Osteoblast (primary cell): ENCODE measurements at regions not wholly inside any gene's neighbourhood (a gene's known extent, or its start where the extent isn't known, plus 50 kb on each side); places are given as distances from the start of the nearest gene placed in this dataset.

ENCODE experiments used
- DNase-seq: peaks from one replicate; pipeline ENCODE4 v3.0.0; 2011; ENCODE audit warnings: low spot score, mixed read lengths; ENCODE audit not compliant: insufficient read length; ENCODE audit errors: missing footprints
- H2AFZ ChIP-seq: 2 replicates; pipeline ENCODE4 v1.6.0; 2011; ENCODE audit warnings: mild to moderate bottlenecking, low read length
- H3K27ac ChIP-seq: 2 replicates; pipeline ENCODE4 v1.5.1; 2011; ENCODE audit warnings: mild to moderate bottlenecking, low read depth, low read length, moderate library complexity
- H3K27me3 ChIP-seq: 2 replicates; pipeline ENCODE4 v1.6.0; 2012; ENCODE audit warnings: mild to moderate bottlenecking, control low read depth, inconsistent platforms, low read length, moderate library complexity; ENCODE audit not compliant: insufficient read depth
- H3K36me3 ChIP-seq: 2 replicates; pipeline ENCODE4 v1.5.1; 2011; ENCODE audit warnings: mild to moderate bottlenecking, low read length, control low read depth, moderate library complexity; ENCODE audit not compliant: insufficient read depth
- H3K4me1 ChIP-seq: 2 replicates; pipeline ENCODE4 v1.5.1; 2011; ENCODE audit warnings: mild to moderate bottlenecking, low read length, control low read depth, moderate library complexity; ENCODE audit not compliant: insufficient read depth
- H3K4me2 ChIP-seq: 2 replicates; pipeline ENCODE4 v1.6.0; 2011; ENCODE audit warnings: mild to moderate bottlenecking, low read length; ENCODE audit not compliant: insufficient read depth
- H3K4me3 ChIP-seq: fragments of 200-600 bp; sonication (generic); 3 replicates; pipeline ENCODE4 v1.5.1; 2012; ENCODE audit warnings: mild to moderate bottlenecking, low read length, inconsistent platforms; ENCODE audit not compliant: insufficient read depth
- H3K79me2 ChIP-seq: 2 replicates; pipeline ENCODE4 v1.6.0; 2012; ENCODE audit warnings: mild to moderate bottlenecking, low read length, control low read depth, inconsistent platforms; ENCODE audit not compliant: insufficient read depth
- H3K9me3 ChIP-seq: 2 replicates; pipeline ENCODE4 v1.5.1; 2011; ENCODE audit warnings: low read depth, low read length, control low read depth
- H4K20me1 ChIP-seq: 2 replicates; pipeline ENCODE4 v1.6.0; 2012; ENCODE audit warnings: mild to moderate bottlenecking, low read length, control low read depth; ENCODE audit not compliant: insufficient read depth
- TF ChIP-seq, protein P1 (sequence below): IDR thresholded peaks from 2 replicates; pipeline ENCODE4 v1.5.1; 2011; ENCODE audit warnings: mild to moderate bottlenecking, low read depth, low read length, moderate library complexity; ENCODE audit errors: extremely low read depth

GRCh38 chr2:145079641-145080040, 559.7 kb upstream of the ZEB2 start:
- no peaks in the 10 kb centered on the region for H3K27me3 ChIP-seq
- TF ChIP-seq, protein P1, sequence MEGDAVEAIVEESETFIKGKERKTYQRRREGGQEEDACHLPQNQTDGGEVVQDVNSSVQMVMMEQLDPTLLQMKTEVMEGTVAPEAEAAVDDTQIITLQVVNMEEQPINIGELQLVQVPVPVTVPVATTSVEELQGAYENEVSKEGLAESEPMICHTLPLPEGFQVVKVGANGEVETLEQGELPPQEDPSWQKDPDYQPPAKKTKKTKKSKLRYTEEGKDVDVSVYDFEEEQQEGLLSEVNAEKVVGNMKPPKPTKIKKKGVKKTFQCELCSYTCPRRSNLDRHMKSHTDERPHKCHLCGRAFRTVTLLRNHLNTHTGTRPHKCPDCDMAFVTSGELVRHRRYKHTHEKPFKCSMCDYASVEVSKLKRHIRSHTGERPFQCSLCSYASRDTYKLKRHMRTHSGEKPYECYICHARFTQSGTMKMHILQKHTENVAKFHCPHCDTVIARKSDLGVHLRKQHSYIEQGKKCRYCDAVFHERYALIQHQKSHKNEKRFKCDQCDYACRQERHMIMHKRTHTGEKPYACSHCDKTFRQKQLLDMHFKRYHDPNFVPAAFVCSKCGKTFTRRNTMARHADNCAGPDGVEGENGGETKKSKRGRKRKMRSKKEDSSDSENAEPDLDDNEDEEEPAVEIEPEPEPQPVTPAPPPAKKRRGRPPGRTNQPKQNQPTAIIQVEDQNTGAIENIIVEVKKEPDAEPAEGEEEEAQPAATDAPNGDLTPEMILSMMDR: no peak
- no peaks in the 10 kb centered on the region for H3K36me3 ChIP-seq
- no peak overlapping the region for H3K4me2 ChIP-seq
- H3K4me1 ChIP-seq: no peaks in the 10 kb centered on the region
- no peaks in the 10 kb centered on the region for H4K20me1 ChIP-seq
- DNase-seq: no peak
- H3K9me3 ChIP-seq: no peaks in the 10 kb centered on the region
- no peak overlapping the region for H2AFZ ChIP-seq
- H3K79me2 ChIP-seq: no peaks in the 10 kb centered on the region
- no peak overlapping the region for H3K27ac ChIP-seq
- H3K4me3 ChIP-seq: no peak overlapping the region

DNA sequence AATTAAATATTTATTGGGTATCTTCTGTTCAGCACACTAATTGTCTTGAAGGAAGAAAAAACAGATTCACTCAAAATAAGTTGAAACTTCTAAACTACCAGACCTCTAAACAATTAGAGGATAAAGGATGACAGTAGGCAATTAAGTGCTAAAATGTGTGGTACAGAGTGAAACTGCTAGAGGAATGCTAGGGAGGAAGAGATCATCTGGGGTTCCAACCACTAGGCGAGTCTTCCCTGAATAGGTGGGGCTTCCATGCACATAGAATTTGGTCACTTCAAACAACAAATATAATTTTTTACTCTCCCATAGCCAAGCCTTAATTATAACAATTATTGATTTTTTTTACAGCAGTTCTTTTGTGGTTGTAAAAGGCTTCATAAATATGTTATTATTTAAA, 559.0 kb upstream of the ZEB2 start:
- H3K9me3 ChIP-seq: no peaks in the 10 kb centered on the region
- H3K4me3 ChIP-seq: no peak overlapping the region
- H2AFZ ChIP-seq: no peak overlapping the region
- no peaks in the 10 kb centered on the region for H3K4me1 ChIP-seq
- no peaks in the 10 kb centered on the region for H4K20me1 ChIP-seq
- H3K27ac ChIP-seq: no peak overlapping the region
- H3K36me3 ChIP-seq: no peaks in the 10 kb centered on the region
- no peaks in the 10 kb centered on the region for H3K79me2 ChIP-seq
- H3K27me3 ChIP-seq: no peaks in the 10 kb centered on the region
- TF ChIP-seq, protein P1: no peak
- no peak for DNase-seq
- no peak overlapping the region for H3K4me2 ChIP-seq

DNA sequence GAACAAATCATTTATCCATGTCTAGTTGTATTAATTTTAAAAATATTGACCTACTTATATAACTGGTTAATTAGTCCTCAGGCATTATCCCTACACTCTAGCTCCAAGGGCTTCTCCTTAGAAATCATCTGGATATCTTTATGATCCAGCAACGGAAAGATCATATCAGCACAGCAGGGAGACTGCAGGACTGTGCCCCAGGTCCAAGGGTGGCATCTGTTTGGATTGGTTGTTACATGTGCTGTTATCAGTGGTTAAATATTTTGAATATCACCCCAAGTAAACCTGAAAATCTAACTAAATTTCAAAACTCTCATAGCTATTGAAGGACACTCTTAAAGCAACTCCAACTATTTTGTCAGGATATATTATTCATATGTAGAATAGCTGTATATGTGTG, 556.2 kb upstream of the ZEB2 start:
- Histone ChIP-seq H2AFZ (no peak overlapping the region), H3K79me2 (no peaks in the 10 kb centered on the region), H3K27ac (no peak overlapping the region), H3K4me1 (no peaks in the 10 kb centered on the region), H3K4me3 (no peak overlapping the region), H3K9me3 (no peaks in the 10 kb centered on the region), H3K36me3 (no peaks in the 10 kb centered on the region), H4K20me1 (no peaks in the 10 kb centered on the region), H3K27me3 (no peaks in the 10 kb centered on the region), H3K4me2 (no peak overlapping the region)
- TF ChIP-seq, protein P1: no peak
- no peak for DNase-seq

GRCh38 chr2:145075454-145076062, 555.6 kb upstream of the ZEB2 start:
- Histone ChIP-seq H3K27me3 (no peaks in the 10 kb centered on the region), H3K4me3 (no peak overlapping the region), H3K27ac (no peak overlapping the region), H3K79me2 (no peaks in the 10 kb centered on the region), H3K36me3 (no peaks in the 10 kb centered on the region), H3K9me3 (no peaks in the 10 kb centered on the region), H3K4me2 (no peak overlapping the region), H3K4me1 (no peaks in the 10 kb centered on the region), H4K20me1 (no peaks in the 10 kb centered on the region), H2AFZ (no peak overlapping the region)
- DNase-seq: no peak
- TF ChIP-seq, protein P1: no peak
